H1 (cell line): ENCODE measurements at regions not wholly inside any gene's neighbourhood (a gene's known extent, or its start where the extent isn't known, plus 50 kb on each side); places are given as distances from the start of the nearest gene placed in this dataset.

ENCODE experiments used
- CTCF ChIA-PET: fragments of 300-600 bp; sonication (Branson Sonifier 250); formaldehyde crosslinking; loops from one replicate; lab custom pipeline; 2021; ENCODE audit not compliant: partially characterized antibody; lab: Charles Lee
- POLR2A ChIA-PET: fragments of 300-600 bp; sonication (Branson Sonifier 250); formaldehyde crosslinking; loops from one replicate; lab custom pipeline; 2021; ENCODE audit warnings: inconsistent platforms; ENCODE audit not compliant: partially characterized antibody; lab: Charles Lee
- DNase-seq, 2 experiments: peaks; one replicate each; pipeline versions ENCODE4 v3.0.0 to v3.0.0-alpha.2; 2010 to 2022; ENCODE audit warnings: low spot score in 2 of 2, low read depth in 1 of 2, mixed read lengths in 1 of 2
- FAIRE-seq: peaks from 2 replicates; lab custom pipeline; 2011; peaks lifted over from hg19 to GRCh38; lab: Jason Lieb, UNC
- H2AFZ ChIP-seq: 2 replicates; pipeline ENCODE4 v1.8.1; 2012; ENCODE audit warnings: low read length, inconsistent platforms
- H2AK5ac ChIP-seq: 2 replicates; pipeline ENCODE4 v1.6.1; 2013; ENCODE audit warnings: low read depth, low read length
- H2BK120ac ChIP-seq: replicated peaks from 2 replicates; pipeline ENCODE3; 2013; ENCODE audit warnings: low read depth, low read length, inconsistent platforms
- H2BK12ac ChIP-seq: 2 replicates; pipeline ENCODE4 v1.6.1; 2013; ENCODE audit warnings: low read depth, low read length
- H2BK15ac ChIP-seq: 2 replicates; pipeline ENCODE4 v1.6.1; 2013; ENCODE audit warnings: low read length
- H2BK20ac ChIP-seq: 2 replicates; pipeline ENCODE4 v1.6.1; 2013; ENCODE audit warnings: low read length
- H2BK5ac ChIP-seq: 2 replicates; pipeline ENCODE4 v1.6.1; 2013; ENCODE audit warnings: low read depth, low read length
- H3K14ac ChIP-seq: 2 replicates; pipeline ENCODE4 v1.6.1; 2013; ENCODE audit warnings: inconsistent platforms; ENCODE audit not compliant: insufficient read length
- H3K18ac ChIP-seq: 2 replicates; pipeline ENCODE4 v1.6.1; 2013; ENCODE audit warnings: low read length; ENCODE audit errors: extremely low read depth
- H3K23ac ChIP-seq: 2 replicates; pipeline ENCODE4 v1.6.1; 2013; ENCODE audit warnings: inconsistent platforms; ENCODE audit not compliant: insufficient read length
- H3K23me2 ChIP-seq: 2 replicates; pipeline ENCODE4 v1.6.1; 2013; ENCODE audit warnings: low read depth, low read length
- H3K27ac ChIP-seq: 2 replicates; pipeline ENCODE4 v1.6.1; 2011; ENCODE audit warnings: low read depth, low read length, inconsistent platforms
- H3K27me3 ChIP-seq, 4 experiments: replicated peaks in 1 of 4; 1 replicate in 1 of 4; 2 replicates in 3 of 4; pipeline versions ENCODE4 v1.6.1 to v1.8.1; 2011 to 2013; ENCODE audit warnings: low read length in 3 of 4, mild to moderate bottlenecking in 3 of 4, inconsistent platforms in 2 of 4, mixed read lengths in 2 of 4, moderate library complexity in 1 of 4; ENCODE audit not compliant: control insufficient read depth in 3 of 4, insufficient read depth in 3 of 4; ENCODE audit errors: extremely low read depth in 1 of 4
- H3K36me3 ChIP-seq, 4 experiments: 2 replicates each; pipeline versions ENCODE4 v1.6.1 to v1.8.1; 2011 to 2013; ENCODE audit warnings: mild to moderate bottlenecking in 4 of 4, low read length in 3 of 4, moderate library complexity in 2 of 4, control low read depth in 1 of 4, inconsistent platforms in 1 of 4; ENCODE audit not compliant: insufficient read depth in 4 of 4, control insufficient read depth in 2 of 4
- H3K4ac ChIP-seq: replicated peaks from 2 replicates; pipeline ENCODE3; 2013; ENCODE audit warnings: low read length, low read depth, mixed read lengths, inconsistent platforms; ENCODE audit not compliant: insufficient read length
- H3K4me1 ChIP-seq, 4 experiments: replicated peaks in 1 of 4; 1 replicate in 1 of 4; 2 replicates in 3 of 4; pipeline versions ENCODE4 v1.6.1 to v1.8.1; 2011 to 2013; ENCODE audit warnings: low read length in 3 of 4, inconsistent platforms in 2 of 4, mixed read lengths in 1 of 4; ENCODE audit not compliant: insufficient read depth in 4 of 4, control insufficient read depth in 3 of 4
- H3K4me2 ChIP-seq, 2 experiments: 2 replicates each; pipeline versions ENCODE4 v1.6.1 to v1.8.1; 2011 to 2013; ENCODE audit warnings: low read depth in 2 of 2, low read length in 2 of 2, control low read depth in 1 of 2, inconsistent platforms in 1 of 2, mild to moderate bottlenecking in 1 of 2; ENCODE audit not compliant: insufficient read depth in 1 of 2
- H3K4me3 ChIP-seq, 4 experiments: fragments of 200-600, 300-600 bp in 1 of 4; sonication (generic), shearing (Covaris generic), sonication (Bioruptor Twin) in 1 of 4; 2 replicates each; pipeline versions ENCODE4 v1.5.1 to v1.8.1; 2011 to 2016; ENCODE audit warnings: low read length in 4 of 4, low read depth in 3 of 4, control low read depth in 2 of 4, inconsistent platforms in 2 of 4, mild to moderate bottlenecking in 2 of 4, mixed read lengths in 1 of 4, moderate library complexity in 1 of 4; ENCODE audit not compliant: insufficient read depth in 2 of 4; ENCODE audit errors: extremely low read depth in 1 of 4
- H3K56ac ChIP-seq: replicated peaks from 2 replicates; pipeline ENCODE3; 2013; ENCODE audit warnings: low read depth, mild to moderate bottlenecking, mixed read lengths, low read length, inconsistent platforms; ENCODE audit not compliant: insufficient read length
- H3K79me1 ChIP-seq: 2 replicates; pipeline ENCODE4 v1.6.1; 2013; ENCODE audit warnings: low read depth, low read length, control low read depth
- H3K79me2 ChIP-seq, 2 experiments: 2 replicates each; pipeline versions ENCODE4 v1.6.1 to v1.8.1; 2012 to 2013; ENCODE audit warnings: low read length in 2 of 2, mild to moderate bottlenecking in 2 of 2, inconsistent platforms in 1 of 2; ENCODE audit not compliant: insufficient read depth in 2 of 2, control insufficient read depth in 1 of 2
- H3K9ac ChIP-seq, 4 experiments: replicated peaks in 1 of 4; 1 replicate in 1 of 4; 2 replicates in 3 of 4; pipeline versions ENCODE4 v1.6.1 to v1.8.1; 2011 to 2013; ENCODE audit warnings: low read depth in 3 of 4, low read length in 3 of 4, control low read depth in 2 of 4, mild to moderate bottlenecking in 2 of 4, moderate library complexity in 2 of 4, inconsistent platforms in 1 of 4; ENCODE audit errors: extremely low read depth in 1 of 4
- H3K9me3 ChIP-seq, 2 experiments: 2 replicates each; pipeline versions ENCODE4 v1.6.1 to v1.8.1; 2012 to 2013; ENCODE audit warnings: mild to moderate bottlenecking in 2 of 2, moderate library complexity in 2 of 2, control low read depth in 1 of 2, inconsistent platforms in 1 of 2, low read depth in 1 of 2, low read length in 1 of 2, mixed read lengths in 1 of 2; ENCODE audit not compliant: insufficient read depth in 2 of 2
- H4K20me1 ChIP-seq, 2 experiments: replicated peaks in 1 of 2; 2 replicates each; pipeline versions ENCODE3 to v1.8.1; 2011 to 2013; ENCODE audit warnings: inconsistent platforms in 2 of 2, low read length in 2 of 2, mild to moderate bottlenecking in 1 of 2; ENCODE audit not compliant: insufficient read depth in 2 of 2, control insufficient read depth in 1 of 2
- H4K5ac ChIP-seq: 2 replicates; pipeline ENCODE4 v1.6.1; 2013; ENCODE audit warnings: low read length, low read depth, mixed read lengths, inconsistent platforms; ENCODE audit not compliant: insufficient read length
- H4K8ac ChIP-seq: 2 replicates; pipeline ENCODE4 v1.8.0; 2013; ENCODE audit warnings: mild to moderate bottlenecking, moderate library complexity, low read length, inconsistent platforms; ENCODE audit not compliant: insufficient read depth; ENCODE audit errors: extremely low read depth
- H4K91ac ChIP-seq: replicated peaks from 2 replicates; pipeline ENCODE3; 2013; ENCODE audit warnings: low read length, mixed read lengths, inconsistent platforms; ENCODE audit not compliant: insufficient read length
- CBX5 ChIP-seq: fragments of 300-800, 300-1000 bp; sonication (generic); IDR thresholded peaks from 2 replicates; pipeline ENCODE4 v1.7.1; 2016; ENCODE audit warnings: antibody characterized with exemption, low read length, low read depth
- GABPA ChIP-seq: IDR thresholded peaks from 2 replicates; pipeline ENCODE4 v1.6.1; 2011; ENCODE audit warnings: mild to moderate bottlenecking, low read length, moderate library complexity, borderline replicate concordance; ENCODE audit not compliant: insufficient read depth
- GTF2F1 ChIP-seq: IDR thresholded peaks from 2 replicates; pipeline ENCODE4 v1.6.1; 2012; ENCODE audit warnings: low read depth, low read length, improper control_type of control experiment, borderline replicate concordance
- HDAC6 ChIP-seq: IDR thresholded peaks from one replicate; pipeline ENCODE4 v1.7.1; 2012; ENCODE audit warnings: low read depth, mild to moderate bottlenecking, inconsistent platforms, low read length, moderate library complexity
- KDM4A ChIP-seq: IDR thresholded peaks from one replicate; pipeline ENCODE4 v1.7.1; 2012; ENCODE audit warnings: low read depth, mild to moderate bottlenecking, moderate library complexity, low read length, inconsistent platforms; ENCODE audit not compliant: severe bottlenecking
- MAFK ChIP-seq: IDR thresholded peaks from 2 replicates; pipeline ENCODE4 v1.6.1; 2012; ENCODE audit warnings: low read depth, mild to moderate bottlenecking, improper control_type of control experiment, low read length
- PHF8 ChIP-seq: fragments of 200-600 bp; sonication (generic); conservative IDR thresholded peaks from 2 replicates; pipeline ENCODE4 v1.7.1; 2012; ENCODE audit warnings: low read depth, mild to moderate bottlenecking, inconsistent platforms, low read length, moderate library complexity
- POLR2A ChIP-seq, 2 experiments: IDR thresholded peaks; 1 replicate in 1 of 2; 2 replicates in 1 of 2; pipeline ENCODE4 v1.6.1; 2011; ENCODE audit warnings: low read depth in 2 of 2, low read length in 2 of 2, mild to moderate bottlenecking in 2 of 2; ENCODE audit errors: control extremely low read depth in 1 of 2
- RAD21 ChIP-seq, 2 experiments: IDR thresholded peaks in 1 of 2; conservative IDR thresholded peaks in 1 of 2; 2 replicates each; pipeline ENCODE4 v1.6.1; 2011; ENCODE audit warnings: low read depth in 2 of 2, low read length in 2 of 2, improper control_type of control experiment in 1 of 2, inconsistent platforms in 1 of 2, mild to moderate bottlenecking in 1 of 2, moderate library complexity in 1 of 2
- RFX5 ChIP-seq: IDR thresholded peaks from 2 replicates; pipeline ENCODE4 v1.6.1; 2011; ENCODE audit warnings: low read depth, low read length, improper control_type of control experiment, borderline replicate concordance
- SIX5 ChIP-seq: IDR thresholded peaks from 2 replicates; pipeline ENCODE4 v1.6.1; 2011; ENCODE audit warnings: mild to moderate bottlenecking, low read depth, low read length
- TAF7 ChIP-seq: optimal IDR thresholded peaks from 2 replicates; pipeline ENCODE3; 2011; ENCODE audit warnings: low read depth, mild to moderate bottlenecking, inconsistent platforms, low read length, moderate library complexity, borderline replicate concordance
- TBP ChIP-seq: IDR thresholded peaks from 2 replicates; pipeline ENCODE4 v1.6.1; 2011; ENCODE audit warnings: low read depth, low read length, improper control_type of control experiment
- USF2 ChIP-seq: IDR thresholded peaks from 2 replicates; pipeline ENCODE4 v1.6.1; 2011; ENCODE audit warnings: low read length, improper control_type of control experiment
- WGBS, 2 experiments: shearing (Covaris generic) in 1 of 2; methylation state at CpG; one replicate each; pipeline versions ENCODE4 v1.1.6 to v1.1.7; 2013 to 2015; ENCODE audit warnings: low lambda C conversion rate in 2 of 2, mixed read lengths in 2 of 2, inconsistent platforms in 1 of 2, low coverage in 1 of 2, missing lambda C conversion rate in 1 of 2; ENCODE audit not compliant: insufficient replicate concordance in 2 of 2, insufficient coverage in 1 of 2, insufficient read length in 1 of 2; ENCODE audit errors: extremely low coverage in 1 of 2, missing lambda C conversion rate in 1 of 2; 5-methylcytosine and 5-hydroxymethylcytosine counted together

- DNase-seq (no peak), FAIRE-seq (no peak)
- Histone ChIP-seq H4K8ac (no peak overlapping the region), H2BK5ac (no peak overlapping the region), H3K4me3 (no peak overlapping the region), H3K9me3 (no peaks in the 10 kb centered on the region), H3K4me2 (no peak overlapping the region), H3K36me3 (no peaks in the 10 kb centered on the region), H4K91ac (no peak overlapping the region), H3K79me1 (no peaks in the 10 kb centered on the region), H2BK12ac (no peak overlapping the region), H4K20me1 (no peaks in the 10 kb centered on the region), H3K79me2 (no peaks in the 10 kb centered on the region), H3K27ac (no peak overlapping the region), H3K23me2 (no peaks in the 10 kb centered on the region), H4K5ac (no peak overlapping the region), H2BK120ac (no peak overlapping the region), H3K18ac (no peak overlapping the region), H3K9ac (no peak overlapping the region), H2AFZ (no peak overlapping the region), H3K56ac (no peak overlapping the region), H3K23ac (no peak overlapping the region), H3K4ac (no peak overlapping the region), H3K27me3 (no peaks in the 10 kb centered on the region), H3K4me1 (no peaks in the 10 kb centered on the region), H2AK5ac (no peak overlapping the region), H2BK15ac (no peak overlapping the region), H2BK20ac (no peak overlapping the region), H3K14ac (no peak overlapping the region)
- 87% methylated on average over 10 of the region's 10 CpGs; no CpG with 5 or more reads in 1 of the 2 experiments for WGBS, 2 experiments
- ChIA-PET POLR2A (no interaction called here), CTCF (interaction anchor here (0.9 to 2.2 kb wide), 3 partner anchors 10 to 122 kb away, joined by 3 to 7 read pairs (median 3); no protein-coding TSS in a partner anchor)
- no peak for TF ChIP-seq PHF8
- no peak for TF ChIP-seq GTF2F1
- no peak for TF ChIP-seq MAFK
- no peak for TF ChIP-seq RAD21 (IDR thresholded peaks at IDR 0.05 in 1 of 2, conservative IDR thresholded peaks at IDR 0.05 in 1 of 2; ENCODE audit: low read depth in 2 of 2, low read length in 2 of 2)
- TF ChIP-seq TBP, result no peak
- TF ChIP-seq POLR2A (IDR thresholded peaks at IDR 0.05; ENCODE audit: control extremely low read depth in 1 of 2, low read depth in 2 of 2, low read length in 2 of 2), result no peak
- TF ChIP-seq CBX5, result no peak
- no peak for TF ChIP-seq USF2
- no peak for TF ChIP-seq HDAC6
- TF ChIP-seq TAF7, result no peak
- TF ChIP-seq KDM4A, result no peak
- no peak for TF ChIP-seq SIX5
- no peak for TF ChIP-seq RFX5
- no peak for TF ChIP-seq GABPA
Measured at GRCh38 chr1:58258082-58258481, 288.4 kb downstream of the OMA1 start.
